SK-N-SH (cell line): ENCODE measurements at regions not wholly inside any gene's neighbourhood (a gene's known extent, or its start where the extent isn't known, plus 50 kb on each side); places are given as distances from the start of the nearest gene placed in this dataset.

Source experiments
- CHD2 ChIP-seq: fragments of 150-350 bp; IDR thresholded peaks from 2 replicates; pipeline ENCODE4 v1.6.1; 2018; ENCODE audit warnings: low read length; ENCODE audit not compliant: partially characterized antibody
- EZH2phosphoT487 ChIP-seq: fragments of 200-600 bp; sonication (generic); IDR thresholded peaks from 2 replicates; pipeline ENCODE4 v1.6.1; 2017; ENCODE audit warnings: low read depth, mixed run types, mild to moderate bottlenecking, antibody characterized with exemption, moderate library complexity, borderline replicate concordance
- JUND ChIP-seq: IDR thresholded peaks from 2 replicates; pipeline ENCODE4 v1.4.0; 2012
- MEF2A ChIP-seq: IDR thresholded peaks from 2 replicates; pipeline ENCODE4 v1.4.0; 2012; ENCODE audit warnings: low read depth, borderline replicate concordance
- RAD21 ChIP-seq: IDR thresholded peaks from 2 replicates; pipeline ENCODE4 v1.6.1; 2012; ENCODE audit warnings: mild to moderate bottlenecking, low read length
- TF ChIP-seq, protein P1 (sequence below): fragments of 200-600 bp; sonication (generic); IDR thresholded peaks from 2 replicates; pipeline ENCODE4 v1.6.1; 2017; ENCODE audit warnings: antibody characterized with exemption, mild to moderate bottlenecking, moderate library complexity

DNA sequence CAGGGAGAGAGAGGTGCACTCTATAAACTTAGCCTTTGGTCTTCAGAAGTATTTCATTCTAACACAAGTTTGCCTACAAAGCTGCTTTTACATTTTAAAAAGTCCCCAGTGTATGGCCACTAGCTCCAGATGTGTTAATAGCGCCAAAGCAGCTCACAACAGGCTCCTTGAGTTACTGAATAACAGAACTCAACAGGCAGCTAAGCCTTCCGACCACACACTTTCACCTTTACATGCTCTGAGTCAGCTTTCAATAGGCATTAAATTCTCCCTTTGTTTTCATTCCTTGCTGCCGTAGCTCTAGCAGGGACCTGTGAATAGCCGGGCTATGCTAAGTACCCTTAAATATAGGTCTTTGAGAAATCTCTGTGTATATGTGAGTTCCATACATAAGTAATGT is 262.8 kb upstream of the PARD3B start:
- TF ChIP-seq, protein P1, sequence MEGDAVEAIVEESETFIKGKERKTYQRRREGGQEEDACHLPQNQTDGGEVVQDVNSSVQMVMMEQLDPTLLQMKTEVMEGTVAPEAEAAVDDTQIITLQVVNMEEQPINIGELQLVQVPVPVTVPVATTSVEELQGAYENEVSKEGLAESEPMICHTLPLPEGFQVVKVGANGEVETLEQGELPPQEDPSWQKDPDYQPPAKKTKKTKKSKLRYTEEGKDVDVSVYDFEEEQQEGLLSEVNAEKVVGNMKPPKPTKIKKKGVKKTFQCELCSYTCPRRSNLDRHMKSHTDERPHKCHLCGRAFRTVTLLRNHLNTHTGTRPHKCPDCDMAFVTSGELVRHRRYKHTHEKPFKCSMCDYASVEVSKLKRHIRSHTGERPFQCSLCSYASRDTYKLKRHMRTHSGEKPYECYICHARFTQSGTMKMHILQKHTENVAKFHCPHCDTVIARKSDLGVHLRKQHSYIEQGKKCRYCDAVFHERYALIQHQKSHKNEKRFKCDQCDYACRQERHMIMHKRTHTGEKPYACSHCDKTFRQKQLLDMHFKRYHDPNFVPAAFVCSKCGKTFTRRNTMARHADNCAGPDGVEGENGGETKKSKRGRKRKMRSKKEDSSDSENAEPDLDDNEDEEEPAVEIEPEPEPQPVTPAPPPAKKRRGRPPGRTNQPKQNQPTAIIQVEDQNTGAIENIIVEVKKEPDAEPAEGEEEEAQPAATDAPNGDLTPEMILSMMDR, result no peak
- TF ChIP-seq EZH2phosphoT487 (no peak), CHD2 (no peak), JUND (no peak), RAD21 (no peak), MEF2A (no peak)
